Heart right ventricle (tissue), 16 donors: ENCODE measurements at regions not wholly inside any gene's neighbourhood (a gene's known extent, or its start where the extent isn't known, plus 50 kb on each side); places are given as distances from the start of the nearest gene placed in this dataset.

Source experiments
- ATAC-seq, 8 donors: fragments of 200-7000 bp; cut with Tn5 transposase; one replicate each; pipeline ENCODE4 v1.9.1; 2020; ENCODE audit warnings: mild to moderate bottlenecking in 8 of 8, moderate library complexity in 8 of 8, moderate number of reproducible peaks in 1 of 8
- DNase-seq, 2 donors: peaks; one replicate each; pipeline ENCODE4 v3.0.0-alpha.2; 2020
- H3K27ac ChIP-seq, 10 donors: fragments of 200-600 bp; sonication (generic) in 2 of 10; one replicate each; pipeline versions ENCODE4 v1.5.0 to v1.8.0; 2020 to 2022; ENCODE audit warnings: mild to moderate bottlenecking in 3 of 10
- H3K27me3 ChIP-seq, 7 donors: fragments of 200-600 bp; one replicate each; pipeline ENCODE4 v1.8.0; 2021 to 2022; ENCODE audit warnings: mild to moderate bottlenecking in 2 of 7
- H3K36me3 ChIP-seq, 9 donors: fragments of 200-600 bp; sonication (generic) in 1 of 9; one replicate each; pipeline versions ENCODE4 v1.5.0 to v1.8.0; 2020 to 2022; ENCODE audit warnings: mild to moderate bottlenecking in 2 of 9
- H3K4me1 ChIP-seq, 9 donors: fragments of 200-600 bp; sonication (generic) in 1 of 9; one replicate each; pipeline versions ENCODE4 v1.5.0 to v1.8.0; 2020 to 2022; ENCODE audit warnings: mild to moderate bottlenecking in 4 of 9
- H3K4me3 ChIP-seq, 10 donors: fragments of 200-600 bp; sonication (generic) in 2 of 10; one replicate each; pipeline versions ENCODE4 v1.5.0 to v1.8.0; 2020 to 2022; ENCODE audit warnings: mild to moderate bottlenecking in 7 of 10, moderate library complexity in 2 of 10
- H3K9me3 ChIP-seq, 11 donors: fragments of 200-600 bp in 10 of 11; sonication (generic) in 2 of 11; one replicate each; pipeline versions ENCODE4 v1.5.0 to v1.8.0; 2013 to 2022; ENCODE audit warnings: mild to moderate bottlenecking in 2 of 11, control low read depth in 1 of 11, moderate library complexity in 1 of 11
- WGBS, 2 donors: extraction: QIAGEN DNeasy Blood & Tissue Kit; methylation state at CpG; one replicate each; pipeline ENCODE4 v1.1.7; 2013; ENCODE audit warnings: inconsistent platforms in 1 of 2; 5-methylcytosine and 5-hydroxymethylcytosine counted together
- intact Hi-C, 10 donors: fragments of 100-400 bp; cut with DNase I; formaldehyde crosslinking; loops; one replicate each; pipeline versions ENCODE4 v1.11.1 to v1.14.2; 2022
- TF ChIP-seq, protein P1 (sequence below), 9 donors: fragments of 200-600 bp; sonication (generic) in 2 of 9; IDR thresholded peaks; one replicate each; pipeline versions ENCODE4 v1.5.0 to v1.8.0; 2021 to 2022; ENCODE audit warnings: antibody characterized with exemption in 9 of 9, mild to moderate bottlenecking in 5 of 9, moderate library complexity in 1 of 9
- donor health status: Arrhythmogenic right ventricular cardiomyopathy.
- donor health status: ischemic (EF 13 %, LVEDD 7.1; RV severe dilation, severe dysfunction).
- donor health status: healthy with polysubstance abuse.
- donor health status: DM: no; HTN: yes; CAD: no.
- donor health status: DM: no; HTN: no; CAD: no.
- donor health status: ischemic (EF 25% LVEDD 6.9; RV normal size, moderate dysfunction).
- donor health status: ischemic (EF 25% LVEDD 5.7; RV mildly dilated, moderate dysfunction).
- donor health status: healthy.
- donor health status: DM: yes; HTN: yes; CAD: no.
- donor health status: Ischemic cardiomyopathy.
- donor health status: ischemic (EF 35%, LVEDD 5.7; RV mildly dilated, moderate dysfunction).
- donor health status: nonischemic (EF 11% LVEDD 7.7; RV severe dilation, severe dysfunction).
- donor health status: DM: yes; HTN: yes; CAD: no.
- donor health status: PGD.
- donor health status: ischemic (EF 29% LVEDD 5.4; RV normal size, mild dysfunction).
- donor health status: nonischemic (EF 23%, LVEDD 6.1; RV moderate dilation, normal function).

DNA sequence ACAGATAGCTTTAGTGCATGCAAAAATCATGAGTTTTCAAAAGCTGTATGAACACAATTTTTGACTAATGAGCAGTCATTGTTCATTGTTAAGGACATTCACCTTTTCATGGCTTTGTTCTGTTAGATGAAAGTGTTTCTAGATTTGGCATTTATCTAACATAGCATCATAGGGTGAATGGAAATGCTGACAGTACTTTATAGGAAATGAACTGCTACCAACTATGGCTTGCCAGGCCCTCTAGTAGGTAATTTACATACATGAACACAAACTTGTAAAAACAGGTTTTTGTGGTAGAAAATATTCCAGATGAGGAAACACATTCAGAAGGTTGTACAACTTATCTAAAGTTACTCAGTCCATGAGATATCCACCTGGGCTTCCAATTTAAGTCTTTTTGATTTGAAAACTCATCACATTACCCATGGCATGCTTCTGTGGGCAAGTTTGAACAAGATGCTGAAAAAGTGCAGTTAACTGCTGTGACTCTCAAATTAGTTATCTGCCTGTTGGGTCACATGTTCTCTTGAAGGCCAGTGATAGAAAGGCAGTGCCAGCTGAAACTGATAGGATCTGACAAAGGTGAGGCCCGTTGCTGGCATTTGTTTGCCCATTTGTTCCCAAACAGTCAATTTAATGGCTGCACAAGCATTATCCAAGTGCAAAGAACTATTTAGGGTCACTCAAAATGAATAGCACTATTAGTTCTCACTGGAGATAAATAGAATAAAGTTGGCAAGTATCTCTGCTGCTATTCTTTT lies 399.1 kb downstream of the MAN2A1 start:
- 51 to 70% methylated on average over 1 of the region's 1 CpG for WGBS, 2 donors

DNA sequence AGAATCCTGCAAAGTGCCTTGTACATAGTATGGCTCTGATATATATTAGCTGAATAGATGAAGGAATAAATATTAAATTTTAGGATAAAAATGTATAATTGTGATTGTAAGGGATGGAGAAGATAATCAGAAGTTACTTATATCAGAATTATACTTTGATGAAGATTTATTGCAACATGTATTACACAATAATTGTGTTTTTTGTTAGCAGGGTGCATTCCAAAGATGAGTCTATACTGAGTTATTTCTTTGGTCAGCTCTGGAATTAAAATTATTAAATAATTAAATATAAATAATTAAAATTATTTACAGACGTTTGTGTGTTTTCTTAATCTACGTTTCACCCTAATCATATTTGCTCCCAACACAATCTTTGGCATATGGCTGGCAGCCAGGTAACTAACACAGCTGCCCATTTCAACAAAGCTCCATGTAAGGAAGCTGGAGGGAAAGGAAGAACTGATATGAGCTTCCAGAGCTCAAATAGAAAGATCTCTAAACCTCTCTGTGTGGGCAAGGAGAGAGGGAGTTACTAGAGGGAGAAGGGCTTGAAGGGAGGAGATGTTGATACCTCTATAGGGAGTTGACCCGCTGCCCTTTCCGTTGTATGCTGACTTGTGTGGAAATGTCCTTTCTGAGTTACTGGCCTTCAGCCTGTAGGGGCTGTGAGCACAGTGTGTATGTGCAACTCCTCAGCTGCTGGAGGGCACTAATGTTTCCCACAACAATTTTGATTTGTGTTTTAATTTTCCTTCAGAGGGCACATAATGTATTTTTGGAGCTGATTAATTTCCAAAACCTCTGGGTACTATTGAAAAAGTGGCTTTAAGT lies 403.4 kb downstream of the MAN2A1 start:
- Histone ChIP-seq H3K4me1 (peaks cover 0 to 4% (median 0%) of the 10 kb centered on the region in 9 donors), H3K4me3 (no peak overlapping the region), H3K36me3 (no peaks in the 10 kb centered on the region), H3K9me3 (no peaks in the 10 kb centered on the region), H3K27ac (no peak overlapping the region), H3K27me3 (peaks cover 0 to 5% (median 3%) of the 10 kb centered on the region in 7 donors)
- 39 to 43% methylated on average over 4 of the region's 4 CpGs for WGBS, 2 donors
- TF ChIP-seq, protein P1, sequence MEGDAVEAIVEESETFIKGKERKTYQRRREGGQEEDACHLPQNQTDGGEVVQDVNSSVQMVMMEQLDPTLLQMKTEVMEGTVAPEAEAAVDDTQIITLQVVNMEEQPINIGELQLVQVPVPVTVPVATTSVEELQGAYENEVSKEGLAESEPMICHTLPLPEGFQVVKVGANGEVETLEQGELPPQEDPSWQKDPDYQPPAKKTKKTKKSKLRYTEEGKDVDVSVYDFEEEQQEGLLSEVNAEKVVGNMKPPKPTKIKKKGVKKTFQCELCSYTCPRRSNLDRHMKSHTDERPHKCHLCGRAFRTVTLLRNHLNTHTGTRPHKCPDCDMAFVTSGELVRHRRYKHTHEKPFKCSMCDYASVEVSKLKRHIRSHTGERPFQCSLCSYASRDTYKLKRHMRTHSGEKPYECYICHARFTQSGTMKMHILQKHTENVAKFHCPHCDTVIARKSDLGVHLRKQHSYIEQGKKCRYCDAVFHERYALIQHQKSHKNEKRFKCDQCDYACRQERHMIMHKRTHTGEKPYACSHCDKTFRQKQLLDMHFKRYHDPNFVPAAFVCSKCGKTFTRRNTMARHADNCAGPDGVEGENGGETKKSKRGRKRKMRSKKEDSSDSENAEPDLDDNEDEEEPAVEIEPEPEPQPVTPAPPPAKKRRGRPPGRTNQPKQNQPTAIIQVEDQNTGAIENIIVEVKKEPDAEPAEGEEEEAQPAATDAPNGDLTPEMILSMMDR (IDR thresholded peaks at IDR 0.05), result no peak
- intact Hi-C loops, result no loop called here
- ATAC-seq, result no peak
- DNase-seq, result no peak

More for the DNA sequence above, 399.1 kb downstream of the MAN2A1 start:
- ATAC-seq (no peak), DNase-seq (no peak)
- no peak overlapping the region for H3K4me3 ChIP-seq
- H3K4me1 ChIP-seq, result no peaks in the 10 kb centered on the region
- TF ChIP-seq, protein P1 (IDR thresholded peaks at IDR 0.05), result no peak
- H3K36me3 ChIP-seq, result no peaks in the 10 kb centered on the region
- intact Hi-C loops, result no loop called here
- H3K9me3 ChIP-seq, result no peaks in the 10 kb centered on the region
- H3K27me3 ChIP-seq, result peaks cover 0 to 9% (median 0%) of the 10 kb centered on the region in 7 donors
- H3K27ac ChIP-seq, result no peak overlapping the region

DNA sequence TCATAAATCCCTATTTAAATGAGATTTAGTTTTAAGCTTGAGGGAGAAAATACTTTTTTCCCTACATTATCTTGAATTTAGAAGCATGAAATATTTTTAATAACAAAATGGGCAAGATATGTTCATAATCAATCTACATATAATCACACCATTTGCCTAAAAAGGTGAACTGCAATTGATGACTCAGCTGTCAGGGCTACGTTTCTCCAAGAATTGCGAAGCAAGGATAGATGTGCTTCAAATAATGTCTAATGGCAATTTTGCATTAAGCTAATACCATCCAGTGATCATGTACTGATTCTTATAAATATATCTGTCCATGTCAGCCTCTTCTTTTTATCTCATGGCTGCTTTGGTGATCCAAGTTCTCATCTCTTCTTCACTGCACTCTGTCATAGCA lies 404.4 kb downstream of the MAN2A1 start:
- intact Hi-C loops, result no loop called here
- Histone ChIP-seq H3K27ac (no peak overlapping the region), H3K4me1 (peaks cover 0 to 4% (median 0%) of the 10 kb centered on the region in 9 donors), H3K27me3 (peaks cover 0 to 12% (median 2%) of the 10 kb centered on the region in 7 donors), H3K9me3 (no peaks in the 10 kb centered on the region), H3K36me3 (no peaks in the 10 kb centered on the region), H3K4me3 (no peak overlapping the region)
- DNase-seq, result no peak
- no peak for ATAC-seq
- TF ChIP-seq, protein P1 (IDR thresholded peaks at IDR 0.05), result no peak
- 89 to 91% methylated on average over 2 of the region's 2 CpGs for WGBS, 2 donors

DNA sequence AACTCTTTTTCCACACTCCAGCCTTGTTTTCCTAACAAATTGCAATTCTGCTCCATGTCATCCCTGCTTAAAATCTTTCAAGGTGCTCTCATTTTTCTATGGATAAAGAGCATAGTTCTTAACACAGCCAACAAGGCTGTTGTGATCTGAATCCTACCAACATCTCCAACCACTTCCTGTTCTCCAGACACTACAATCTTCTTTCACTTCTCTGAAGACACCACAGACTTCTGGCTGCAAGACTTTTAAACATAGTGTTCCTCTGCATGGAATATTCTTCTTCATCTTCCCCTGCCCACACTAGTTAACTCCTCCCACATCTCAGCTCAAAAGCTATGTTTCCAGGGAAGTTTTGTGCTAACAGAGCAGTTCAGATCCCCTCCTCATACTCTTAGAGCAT lies 404.8 kb downstream of the MAN2A1 start:
- H3K27me3 ChIP-seq, result peaks cover 0 to 12% (median 0%) of the 10 kb centered on the region in 7 donors
- no peak overlapping the region for H3K27ac ChIP-seq
- ATAC-seq (no peak), DNase-seq (no peak)
- H3K4me3 ChIP-seq, result no peak overlapping the region
- TF ChIP-seq, protein P1 (IDR thresholded peaks at IDR 0.05), result no peak
- H3K4me1 ChIP-seq, result peaks cover 0 to 4% (median 0%) of the 10 kb centered on the region in 9 donors
- no peaks in the 10 kb centered on the region for H3K9me3 ChIP-seq
- no peaks in the 10 kb centered on the region for H3K36me3 ChIP-seq
- intact Hi-C loops, result no loop called here
